ENCODE measurements at regions not wholly inside any gene's neighbourhood (a gene's known extent, or its start where the extent isn't known, plus 50 kb on each side); places are given as distances from the start of the nearest gene placed in this dataset.

DNA sequence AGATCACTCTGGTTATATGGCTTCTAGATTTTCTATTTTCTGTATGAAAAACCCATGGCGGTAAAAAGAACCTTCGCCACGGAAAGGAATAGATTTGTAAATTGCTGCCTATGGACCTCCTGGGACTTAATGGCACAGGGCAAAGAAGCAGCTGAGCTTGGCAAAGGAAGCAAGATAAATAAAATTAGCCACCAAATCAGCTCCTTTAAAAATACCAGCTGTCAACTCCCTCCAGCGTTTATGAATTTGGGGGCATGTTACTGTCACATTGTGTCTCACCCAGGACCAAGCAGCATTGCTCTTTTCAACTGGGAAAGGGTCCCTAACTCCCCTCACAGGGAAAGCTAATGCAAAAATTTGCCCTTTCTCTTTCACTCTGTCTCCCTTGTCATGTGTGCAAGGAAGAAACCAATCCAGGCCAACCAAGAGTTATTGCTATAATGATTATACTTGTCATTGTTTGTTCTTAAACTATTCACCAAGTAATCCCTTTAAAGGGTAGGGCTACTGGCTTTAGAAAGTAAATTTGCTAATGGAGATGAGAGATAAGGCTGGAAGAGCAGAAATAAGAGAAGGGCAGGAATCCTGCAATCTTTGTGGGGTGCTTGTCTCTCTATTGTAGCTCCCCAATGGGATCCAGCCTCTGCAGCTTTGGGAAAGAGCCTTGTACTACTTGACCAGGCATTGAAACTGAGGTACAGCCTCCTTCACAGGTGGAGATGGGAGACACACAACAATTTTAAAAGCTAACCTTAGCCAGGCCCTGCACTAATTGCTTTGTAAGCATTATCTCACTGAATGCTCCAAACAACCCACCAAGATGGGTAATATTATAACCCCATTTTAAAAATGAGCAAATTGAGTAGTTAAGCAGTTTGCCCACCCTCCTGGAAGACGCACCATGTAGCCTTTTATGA, 119.1 kb upstream of the KLF7 start:
- TF ChIP-seq ZFX (IDR thresholded peaks at IDR 0.05) (no peak), CTCF (conservative IDR thresholded peaks at IDR 0.05) (no peak)

All from C4-2B (cell line).